Calu3 (cell line): ENCODE measurements at regions not wholly inside any gene's neighbourhood (a gene's known extent, or its start where the extent isn't known, plus 50 kb on each side); places are given as distances from the start of the nearest gene placed in this dataset.

ENCODE experiments used
- BruUV-seq: library from RNA; stranded (reverse); fragments of 400-500 nt; replicated peaks from 2 replicates; lab custom pipeline; 2021; lab: Mats Ljungman, UMichigan
- CTCF ChIA-PET: fragments of 300-600 bp; sonication (Branson Sonifier 250); formaldehyde crosslinking; loops from one replicate; lab custom pipeline; 2022; ENCODE audit warnings: antibody characterized with exemption; lab: Charles Lee
- DNase-seq: peaks from one replicate; pipeline ENCODE4 v3.0.0; 2022
- H3K27ac Mint-ChIP-seq: one replicate; pipeline ENCODE4 v1.8.0; 2022; ENCODE audit warnings: mixed read lengths; ENCODE audit not compliant: unreplicated experiment
- H3K27me3 Mint-ChIP-seq: one replicate; pipeline ENCODE4 v1.8.0; 2022; ENCODE audit warnings: mixed read lengths; ENCODE audit not compliant: unreplicated experiment
- H3K36me3 Mint-ChIP-seq: one replicate; pipeline ENCODE4 v1.8.0; 2022; ENCODE audit warnings: mild to moderate bottlenecking, moderate library complexity, mixed read lengths; ENCODE audit not compliant: insufficient read depth, unreplicated experiment
- H3K4me1 Mint-ChIP-seq: one replicate; pipeline ENCODE4 v1.8.0; 2022; ENCODE audit warnings: mild to moderate bottlenecking, low read depth, mixed read lengths; ENCODE audit not compliant: unreplicated experiment
- H3K4me3 Mint-ChIP-seq: one replicate; pipeline ENCODE4 v1.8.0; 2022; ENCODE audit warnings: mild to moderate bottlenecking, low read depth, moderate library complexity, mixed read lengths; ENCODE audit not compliant: unreplicated experiment
- H3K9me3 Mint-ChIP-seq: one replicate; pipeline ENCODE4 v1.8.0; 2022; ENCODE audit warnings: low read depth, mixed read lengths; ENCODE audit not compliant: unreplicated experiment
- CTCF ChIP-seq: fragments of 200-600 bp; IDR thresholded peaks from one replicate; pipeline ENCODE4 v1.8.0; 2022; ENCODE audit warnings: antibody characterized with exemption; ENCODE audit not compliant: unreplicated experiment
- intact Hi-C: fragments of 100-400 bp; cut with micrococcal nuclease; formaldehyde crosslinking; loops from one replicate; pipeline ENCODE4 v1.10.0; 2022; ENCODE audit not compliant: unreplicated experiment

- H3K4me3 Mint-ChIP-seq = no peak overlapping the region
- TF ChIP-seq CTCF = no peak
- H3K27me3 Mint-ChIP-seq = no peaks in the 10 kb centered on the region
- H3K9me3 Mint-ChIP-seq = no peaks in the 10 kb centered on the region
- no peaks in the 10 kb centered on the region for H3K36me3 Mint-ChIP-seq
- no peaks in the 10 kb centered on the region for H3K4me1 Mint-ChIP-seq
- BruUV-seq = no TSS peak
- no peak overlapping the region for H3K27ac Mint-ChIP-seq
- CTCF ChIA-PET = no interaction called here
- DNase-seq = no peak
- intact Hi-C loops = loop anchor here (10.0 kb wide), 1 partner anchor 250 kb away; no protein-coding TSS in a partner anchor
Observed at GRCh38 chr18:1825296-1825695, 746.0 kb downstream of the METTL4 start.

DNA sequence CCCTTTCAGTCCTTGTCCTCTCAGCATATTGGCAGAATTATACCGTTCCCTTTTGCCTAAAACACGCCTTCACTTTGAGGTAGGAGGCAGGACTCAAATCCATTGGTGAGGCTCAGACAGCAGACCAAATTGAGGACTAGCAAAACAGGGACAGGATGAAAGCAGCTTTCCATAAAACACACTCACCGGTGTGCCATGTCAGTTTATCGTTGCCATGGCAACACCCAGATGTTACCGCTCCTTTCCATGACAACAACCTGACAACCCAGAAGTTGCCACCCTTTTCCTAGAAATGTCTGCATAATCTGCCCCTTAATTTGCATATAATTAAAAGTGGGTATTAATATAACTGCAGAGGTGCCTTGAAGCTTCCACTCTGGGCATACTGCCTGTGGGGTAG lies 730.4 kb downstream of the METTL4 start:
- Mint-ChIP-seq H3K36me3 (no peaks in the 10 kb centered on the region), H3K4me3 (no peak overlapping the region), H3K4me1 (no peaks in the 10 kb centered on the region), H3K9me3 (no peaks in the 10 kb centered on the region), H3K27me3 (no peaks in the 10 kb centered on the region), H3K27ac (no peak overlapping the region)
- intact Hi-C loops = no loop called here
- DNase-seq = no peak
- BruUV-seq = no TSS peak
- no peak for TF ChIP-seq CTCF
- CTCF ChIA-PET = no interaction called here

- intact Hi-C loops = no loop called here
- no TSS peak for BruUV-seq
- no peak for TF ChIP-seq CTCF
- no peak for DNase-seq
- H3K27me3 Mint-ChIP-seq = no peaks in the 10 kb centered on the region
- CTCF ChIA-PET = no interaction called here
- no peaks in the 10 kb centered on the region for H3K9me3 Mint-ChIP-seq
- H3K4me1 Mint-ChIP-seq = peaks cover 8% of the 10 kb centered on the region
- H3K4me3 Mint-ChIP-seq = no peak overlapping the region
- no peaks in the 10 kb centered on the region for H3K36me3 Mint-ChIP-seq
- no peak overlapping the region for H3K27ac Mint-ChIP-seq
Observed at GRCh38 chr18:1846640-1847039, 724.7 kb downstream of the METTL4 start.

DNA sequence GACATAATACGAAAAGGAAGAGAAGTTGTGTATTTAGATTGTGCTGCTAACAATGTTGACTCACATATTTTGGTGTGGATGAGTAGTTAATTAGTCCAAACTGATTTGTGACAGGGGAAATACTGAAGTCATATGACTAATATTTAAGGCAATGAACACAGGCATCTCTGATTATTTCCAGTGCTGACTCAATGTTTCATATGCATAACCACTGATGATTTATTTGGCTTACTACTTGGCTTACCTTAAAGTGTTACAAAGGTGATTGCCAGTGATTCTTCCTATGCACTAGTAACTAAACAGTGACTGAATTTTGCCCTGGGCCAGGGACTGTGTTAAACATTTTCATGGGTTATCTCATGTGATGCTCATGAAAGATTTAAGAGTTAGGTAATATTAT lies 722.6 kb downstream of the METTL4 start:
- CTCF ChIA-PET = no interaction called here
- H3K4me1 Mint-ChIP-seq = peaks cover 8% of the 10 kb centered on the region
- no peaks in the 10 kb centered on the region for H3K27me3 Mint-ChIP-seq
- BruUV-seq = no TSS peak
- no peak overlapping the region for H3K27ac Mint-ChIP-seq
- DNase-seq = no peak
- no peak overlapping the region for H3K4me3 Mint-ChIP-seq
- TF ChIP-seq CTCF = no peak
- intact Hi-C loops = no loop called here
- no peaks in the 10 kb centered on the region for H3K36me3 Mint-ChIP-seq
- no peaks in the 10 kb centered on the region for H3K9me3 Mint-ChIP-seq
